ENCODE measurements at regions not wholly inside any gene's neighbourhood (a gene's known extent, or its start where the extent isn't known, plus 50 kb on each side); places are given as distances from the start of the nearest gene placed in this dataset.

DNA sequence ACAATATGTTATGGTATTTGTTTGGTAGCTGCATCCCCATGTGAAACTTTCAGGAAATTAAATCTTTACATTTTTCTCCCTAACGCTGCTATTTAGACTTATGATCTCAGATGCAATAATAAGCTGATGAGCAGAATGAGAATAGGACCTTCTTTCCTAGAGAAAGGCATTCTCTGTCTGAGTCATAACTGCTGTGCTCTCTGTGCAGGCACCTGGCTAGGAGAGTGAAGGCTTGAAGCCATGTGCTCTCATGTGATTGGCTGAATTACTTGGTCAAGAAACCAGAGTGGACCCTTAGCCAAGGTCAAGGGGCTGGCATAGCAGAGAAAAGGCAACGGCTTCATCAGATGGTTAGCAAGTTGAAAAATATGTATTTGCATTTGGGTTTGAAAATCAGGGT is 185.0 kb downstream of the ADAMTS15 start:
- TF ChIP-seq GATA2 (IDR thresholded peaks at IDR 0.05; ENCODE audit: low read depth, low read length) (no peak), GATA3 (IDR thresholded peaks at IDR 0.05; ENCODE audit: low read depth, low read length) (no peak)

All from SH-SY5Y (cell line).